Psoas muscle (tissue), 7 donors: ENCODE measurements at regions not wholly inside any gene's neighbourhood (a gene's known extent, or its start where the extent isn't known, plus 50 kb on each side); places are given as distances from the start of the nearest gene placed in this dataset.
A peak's percentile ranks its signal among the peaks of the same experiment; 100 is the strongest.

Experiments
- ATAC-seq, 4 donors: fragments of 200-7000 bp; cut with Tn5 transposase; one replicate each; pipeline ENCODE4 v1.9.1; 2020; ENCODE audit warnings: moderate library complexity in 3 of 4, mild to moderate bottlenecking in 2 of 4
- DNase-seq, 2 donors: peaks; one replicate each; pipeline ENCODE4 v3.0.0-alpha.2; 2020
- H3K27ac ChIP-seq: fragments of 200-600 bp; one replicate; pipeline ENCODE4 v1.8.0; 2022
- H3K27me3 ChIP-seq, 3 donors: fragments of 200-600 bp in 1 of 3; one replicate each; pipeline versions ENCODE4 v1.6.1 to v1.8.0; 2013 to 2022; ENCODE audit warnings: low read length in 2 of 3, mild to moderate bottlenecking in 2 of 3, moderate library complexity in 1 of 3; ENCODE audit not compliant: insufficient read depth in 3 of 3
- H3K36me3 ChIP-seq, 2 donors: fragments of 200-600 bp in 1 of 2; one replicate each; pipeline versions ENCODE4 v1.6.1 to v1.8.0; 2013 to 2022; ENCODE audit warnings: low read depth in 1 of 2, mild to moderate bottlenecking in 1 of 2, moderate library complexity in 1 of 2; ENCODE audit not compliant: insufficient read depth in 1 of 2
- H3K4me1 ChIP-seq: fragments of 200-600 bp; one replicate; pipeline ENCODE4 v1.8.0; 2022
- H3K4me3 ChIP-seq: fragments of 200-600 bp; one replicate; pipeline ENCODE4 v1.8.0; 2022; ENCODE audit warnings: mild to moderate bottlenecking
- H3K9me3 ChIP-seq: fragments of 200-600 bp; one replicate; pipeline ENCODE4 v1.8.0; 2022
- CTCF ChIP-seq: fragments of 200-600 bp; IDR thresholded peaks from one replicate; pipeline ENCODE4 v1.8.0; 2022; ENCODE audit warnings: antibody characterized with exemption
- WGBS, 3 donors: extraction: QIAGEN DNeasy Blood & Tissue Kit; methylation state at CpG; one replicate each; pipeline versions ENCODE4 v1.1.6 to v1.1.7; 2013; 5-methylcytosine and 5-hydroxymethylcytosine counted together
- intact Hi-C, 2 donors: fragments of 100-400 bp; cut with DNase I; formaldehyde crosslinking; loops; one replicate each; pipeline versions ENCODE4 v1.11.0 to v1.14.2; 2022
- donor health status: healthy with polysubstance abuse.
- donor health status: DM: no; HTN: no; CAD: no; lungs with moderate emphysema.
- donor health status: Bipolar disorder and iron deficiency.
- donor health status: healthy.
- donor health status: DM: yes; HTN: yes; CAD: no.
- donor health status: DM: no; HTN: no; CAD: no.
- donor health status: DM: yes; HTN: yes; CAD: no.

- Histone ChIP-seq H3K4me1 (peaks cover 40% of the 10 kb centered on the region), H3K27ac (no peak overlapping the region), H3K27me3 (no peaks in the 10 kb centered on the region), H3K4me3 (no peak overlapping the region), H3K36me3 (no peaks in the 10 kb centered on the region), H3K9me3 (no peaks in the 10 kb centered on the region)
- no peak for TF ChIP-seq CTCF
- ATAC-seq (no peak), DNase-seq (no peak)
- WGBS, 3 donors: 95 to 97% (median 96%) methylated on average over 12 of the region's 12 CpGs
- intact Hi-C loops: no loop called here
These were observed 179.3 kb downstream of the SMAD6 start for GRCh38 chr15:66881173-66881905.

- intact Hi-C loops: no loop called here
- Histone ChIP-seq H3K4me3 (no peak overlapping the region), H3K27ac (peak overlapping the region; percentile 57), H3K27me3 (no peaks in the 10 kb centered on the region), H3K4me1 (peaks cover 38% of the 10 kb centered on the region), H3K36me3 (no peaks in the 10 kb centered on the region), H3K9me3 (no peaks in the 10 kb centered on the region)
- DNase-seq (peak; percentile 67), ATAC-seq (peak; percentile 20 to 42 (median 24))
- 67 to 84% (median 70%) methylated on average over 11 of the region's 11 CpGs for WGBS, 3 donors
- TF ChIP-seq CTCF: no peak
These were observed 180.4 kb downstream of the SMAD6 start for GRCh38 chr15:66882251-66883020.

GRCh38 chr15:66883284-66883911, 181.4 kb downstream of the SMAD6 start:
- H3K27me3 ChIP-seq: no peaks in the 10 kb centered on the region
- no peak for TF ChIP-seq CTCF
- intact Hi-C loops: no loop called here
- H3K4me1 ChIP-seq: peaks cover 29% of the 10 kb centered on the region
- DNase-seq: peak; percentile 93 to 95
- H3K9me3 ChIP-seq: no peaks in the 10 kb centered on the region
- no peaks in the 10 kb centered on the region for H3K36me3 ChIP-seq
- no peak overlapping the region for H3K4me3 ChIP-seq
- 2 to 4% (median 2%) methylated on average over 10 of the region's 10 CpGs for WGBS, 3 donors
- peak overlapping the region; percentile 57 for H3K27ac ChIP-seq
- peak; percentile 83 to 91 (median 86) for ATAC-seq

- no peak for TF ChIP-seq CTCF
- Histone ChIP-seq H3K27ac (peak overlapping the region; percentile 18), H3K4me3 (no peak overlapping the region), H3K9me3 (no peaks in the 10 kb centered on the region), H3K36me3 (no peaks in the 10 kb centered on the region), H3K4me1 (peaks cover 25% of the 10 kb centered on the region), H3K27me3 (no peaks in the 10 kb centered on the region)
- intact Hi-C loops: no loop called here
- 57 to 67% (median 59%) methylated on average over 8 of the region's 8 CpGs for WGBS, 3 donors
- ATAC-seq (no peak), DNase-seq (no peak)
These were observed 181.2 kb upstream of the SMAD3 start for GRCh38 chr15:66884115-66884622.
